KOPT-K1 (cell line): ENCODE measurements at regions not wholly inside any gene's neighbourhood (a gene's known extent, or its start where the extent isn't known, plus 50 kb on each side); places are given as distances from the start of the nearest gene placed in this dataset.
"Not testable (repeated sequence)": the region's sequence is repeated elsewhere in the genome, so short reads cannot be mapped to it uniquely, and the experiment has no call there.

ENCODE experiments used
- H3K27ac ChIP-seq: fragments of 200-600 bp; sonication (generic); 2 replicates; pipeline ENCODE4 v1.5.1; 2016; ENCODE audit warnings: antibody characterized with exemption, mild to moderate bottlenecking, low read depth, low read length; ENCODE audit not compliant: poor library complexity, severe bottlenecking
- H3K36me3 ChIP-seq: fragments of 200-600 bp; sonication (generic); 2 replicates; pipeline ENCODE4 v1.5.1; 2017; ENCODE audit warnings: antibody characterized with exemption, mild to moderate bottlenecking, low read length, moderate library complexity; ENCODE audit not compliant: insufficient read depth
- H3K9me3 ChIP-seq: fragments of 200-600 bp; sonication (generic); 2 replicates; pipeline ENCODE4 v1.5.1; 2017; ENCODE audit warnings: antibody characterized with exemption, low read length, mild to moderate bottlenecking; ENCODE audit not compliant: insufficient read depth, poor library complexity, severe bottlenecking

- H3K9me3 ChIP-seq: peaks cover 13% of the 10 kb centered on the region
- H3K27ac ChIP-seq: no peak overlapping the region
- H3K36me3 ChIP-seq: no peaks in the 10 kb centered on the region
These were observed 87.5 kb upstream of the ALKAL2 start for GRCh38 chr2:375270-375955.

GRCh38 chr2:368386-368785, 80.5 kb upstream of the ALKAL2 start:
- no peaks in the 10 kb centered on the region for H3K36me3 ChIP-seq
- no peak overlapping the region for H3K27ac ChIP-seq
- H3K9me3 ChIP-seq: peaks cover 18% of the 10 kb centered on the region

GRCh38 chr2:367246-367645, 79.4 kb upstream of the ALKAL2 start:
- Histone ChIP-seq H3K27ac (no peak overlapping the region), H3K36me3 (no peaks in the 10 kb centered on the region), H3K9me3 (peaks cover 29% of the 10 kb centered on the region)

- Histone ChIP-seq H3K27ac (no peak overlapping the region), H3K9me3 (peaks cover 35% of the 10 kb centered on the region), H3K36me3 (no peaks in the 10 kb centered on the region)
These were observed 78.8 kb upstream of the ALKAL2 start for GRCh38 chr2:366706-367105.

- H3K27ac ChIP-seq: no peak overlapping the region
- H3K9me3 ChIP-seq: peaks cover 39% of the 10 kb centered on the region
These were observed 77.7 kb upstream of the ALKAL2 start for GRCh38 chr2:365367-366275.

GRCh38 chr2:363824-364470, 76.1 kb upstream of the ALKAL2 start:
- Histone ChIP-seq H3K27ac (no peak overlapping the region), H3K36me3 (no peaks in the 10 kb centered on the region), H3K9me3 (peaks cover 47% of the 10 kb centered on the region)

More at GRCh38 chr2:365367-366275, 77.7 kb upstream of the ALKAL2 start:
- H3K36me3 ChIP-seq: no peaks in the 10 kb centered on the region

- Histone ChIP-seq H3K9me3 (peaks cover 47% of the 10 kb centered on the region), H3K36me3 (no peaks in the 10 kb centered on the region), H3K27ac (no peak overlapping the region)
These were observed 75.0 kb upstream of the ALKAL2 start for GRCh38 chr2:362924-363323.

GRCh38 chr2:360124-360523, 72.2 kb upstream of the ALKAL2 start:
- no peak overlapping the region for H3K27ac ChIP-seq
- H3K9me3 ChIP-seq: peaks cover 47% of the 10 kb centered on the region
- H3K36me3 ChIP-seq: no peaks in the 10 kb centered on the region

- Histone ChIP-seq H3K9me3 (peaks cover 42% of the 10 kb centered on the region), H3K27ac (no peak overlapping the region), H3K36me3 (no peaks in the 10 kb centered on the region)
These were observed 71.2 kb upstream of the ALKAL2 start for GRCh38 chr2:359047-359446.

- Histone ChIP-seq H3K36me3 (no peaks in the 10 kb centered on the region), H3K9me3 (peaks cover 29% of the 10 kb centered on the region), H3K27ac (no peak overlapping the region)
These were observed 69.9 kb upstream of the ALKAL2 start for GRCh38 chr2:357811-358210.

- H3K36me3 ChIP-seq, H3K27ac ChIP-seq: not testable (repeated sequence)
- H3K9me3 ChIP-seq: peaks cover 14% of the 10 kb centered on the region
These were observed 68.4 kb upstream of the ALKAL2 start for GRCh38 chr2:356304-356703.

- Histone ChIP-seq H3K36me3 (no peaks in the 10 kb centered on the region), H3K27ac (no peak overlapping the region), H3K9me3 (peaks cover 9% of the 10 kb centered on the region)
These were observed 67.9 kb upstream of the ALKAL2 start for GRCh38 chr2:355773-356172.

GRCh38 chr2:352696-353095, 64.8 kb upstream of the ALKAL2 start:
- Histone ChIP-seq H3K36me3 (no peaks in the 10 kb centered on the region), H3K27ac (no peak overlapping the region), H3K9me3 (no peaks in the 10 kb centered on the region)

- Histone ChIP-seq H3K9me3 (no peaks in the 10 kb centered on the region), H3K27ac (no peak overlapping the region), H3K36me3 (no peaks in the 10 kb centered on the region)
These were observed 61.5 kb upstream of the ALKAL2 start for GRCh38 chr2:349390-349789.

- Histone ChIP-seq H3K27ac (no peak overlapping the region), H3K36me3 (no peaks in the 10 kb centered on the region), H3K9me3 (no peaks in the 10 kb centered on the region)
These were observed 60.5 kb upstream of the ALKAL2 start for GRCh38 chr2:348361-348916.
